ENCODE measurements at regions not wholly inside any gene's neighbourhood (a gene's known extent, or its start where the extent isn't known, plus 50 kb on each side); places are given as distances from the start of the nearest gene placed in this dataset.

- TF ChIP-seq, protein P1, sequence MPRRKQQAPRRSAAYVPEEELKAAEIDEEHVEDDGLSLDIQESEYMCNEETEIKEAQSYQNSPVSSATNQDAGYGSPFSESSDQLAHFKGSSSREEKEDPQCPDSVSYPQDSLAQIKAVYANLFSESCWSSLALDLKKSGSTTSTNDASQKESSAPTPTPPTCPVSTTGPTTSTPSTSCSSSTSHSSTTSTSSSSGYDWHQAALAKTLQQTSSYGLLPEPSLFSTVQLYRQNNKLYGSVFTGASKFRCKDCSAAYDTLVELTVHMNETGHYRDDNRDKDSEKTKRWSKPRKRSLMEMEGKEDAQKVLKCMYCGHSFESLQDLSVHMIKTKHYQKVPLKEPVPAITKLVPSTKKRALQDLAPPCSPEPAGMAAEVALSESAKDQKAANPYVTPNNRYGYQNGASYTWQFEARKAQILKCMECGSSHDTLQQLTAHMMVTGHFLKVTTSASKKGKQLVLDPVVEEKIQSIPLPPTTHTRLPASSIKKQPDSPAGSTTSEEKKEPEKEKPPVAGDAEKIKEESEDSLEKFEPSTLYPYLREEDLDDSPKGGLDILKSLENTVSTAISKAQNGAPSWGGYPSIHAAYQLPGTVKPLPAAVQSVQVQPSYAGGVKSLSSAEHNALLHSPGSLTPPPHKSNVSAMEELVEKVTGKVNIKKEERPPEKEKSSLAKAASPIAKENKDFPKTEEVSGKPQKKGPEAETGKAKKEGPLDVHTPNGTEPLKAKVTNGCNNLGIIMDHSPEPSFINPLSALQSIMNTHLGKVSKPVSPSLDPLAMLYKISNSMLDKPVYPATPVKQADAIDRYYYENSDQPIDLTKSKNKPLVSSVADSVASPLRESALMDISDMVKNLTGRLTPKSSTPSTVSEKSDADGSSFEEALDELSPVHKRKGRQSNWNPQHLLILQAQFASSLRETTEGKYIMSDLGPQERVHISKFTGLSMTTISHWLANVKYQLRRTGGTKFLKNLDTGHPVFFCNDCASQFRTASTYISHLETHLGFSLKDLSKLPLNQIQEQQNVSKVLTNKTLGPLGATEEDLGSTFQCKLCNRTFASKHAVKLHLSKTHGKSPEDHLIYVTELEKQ (tag by site-specific recombination; IDR thresholded peaks at IDR 0.05; ENCODE audit: borderline replicate concordance), result no peak
- TF ChIP-seq, protein P2, sequence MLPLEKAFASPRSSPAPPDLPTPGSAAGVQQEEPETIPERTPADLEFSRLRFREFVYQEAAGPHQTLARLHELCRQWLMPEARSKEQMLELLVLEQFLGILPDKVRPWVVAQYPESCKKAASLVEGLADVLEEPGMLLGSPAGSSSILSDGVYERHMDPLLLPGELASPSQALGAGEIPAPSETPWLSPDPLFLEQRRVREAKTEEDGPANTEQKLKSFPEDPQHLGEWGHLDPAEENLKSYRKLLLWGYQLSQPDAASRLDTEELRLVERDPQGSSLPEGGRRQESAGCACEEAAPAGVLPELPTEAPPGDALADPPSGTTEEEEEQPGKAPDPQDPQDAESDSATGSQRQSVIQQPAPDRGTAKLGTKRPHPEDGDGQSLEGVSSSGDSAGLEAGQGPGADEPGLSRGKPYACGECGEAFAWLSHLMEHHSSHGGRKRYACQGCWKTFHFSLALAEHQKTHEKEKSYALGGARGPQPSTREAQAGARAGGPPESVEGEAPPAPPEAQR (tag by site-specific recombination; IDR thresholded peaks at IDR 0.05), result no peak
- TF ChIP-seq KLF8 (tag by site-specific recombination; IDR thresholded peaks at IDR 0.05) (no peak), ZNF514 (tag by site-specific recombination; IDR thresholded peaks at IDR 0.05) (no peak), ZNF555 (tag by site-specific recombination; conservative IDR thresholded peaks at IDR 0.05) (no peak), BCL11A (tag by site-specific recombination; IDR thresholded peaks at IDR 0.05; ENCODE audit: low read depth) (no peak), ZNF433 (tag by site-specific recombination; IDR thresholded peaks at IDR 0.05; ENCODE audit: low read depth) (no peak), INSM2 (tag by site-specific recombination; IDR thresholded peaks at IDR 0.05) (no peak), GLIS2 (tag by site-specific recombination; IDR thresholded peaks at IDR 0.05) (peak; percentile 53; the same call in 1 of the 2 replicates), ZNF513 (tag by site-specific recombination; IDR thresholded peaks at IDR 0.05) (no peak), EGR2 (tag by site-specific recombination; IDR thresholded peaks at IDR 0.05; ENCODE audit: low read depth) (peak; percentile 66), ZNF585B (tag by site-specific recombination; IDR thresholded peaks at IDR 0.05) (no peak)
- TF ChIP-seq, protein P3, sequence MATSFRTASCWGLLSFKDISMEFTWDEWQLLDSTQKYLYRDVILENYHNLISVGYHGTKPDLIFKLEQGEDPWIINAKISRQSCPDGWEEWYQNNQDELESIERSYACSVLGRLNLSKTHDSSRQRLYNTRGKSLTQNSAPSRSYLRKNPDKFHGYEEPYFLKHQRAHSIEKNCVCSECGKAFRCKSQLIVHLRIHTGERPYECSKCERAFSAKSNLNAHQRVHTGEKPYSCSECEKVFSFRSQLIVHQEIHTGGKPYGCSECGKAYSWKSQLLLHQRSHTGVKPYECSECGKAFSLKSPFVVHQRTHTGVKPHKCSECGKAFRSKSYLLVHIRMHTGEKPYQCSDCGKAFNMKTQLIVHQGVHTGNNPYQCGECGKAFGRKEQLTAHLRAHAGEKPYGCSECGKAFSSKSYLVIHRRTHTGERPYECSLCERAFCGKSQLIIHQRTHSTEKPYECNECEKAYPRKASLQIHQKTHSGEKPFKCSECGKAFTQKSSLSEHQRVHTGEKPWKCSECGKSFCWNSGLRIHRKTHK (tag by site-specific recombination; IDR thresholded peaks at IDR 0.05), result no peak
Observed at GRCh38 chr22:42328130-42328783, 57.8 kb upstream of the TCF20 start (continued).

- Histone ChIP-seq H3K4me1 (ENCODE audit: control insufficient read depth, insufficient read depth, low read length) (peaks cover 11% of the 10 kb centered on the region), H3K36me3 (ENCODE audit: control insufficient read depth in 2 of 2, insufficient read depth in 1 of 2, low read length in 2 of 2) (no peaks in the 10 kb centered on the region), H3K9me3 (ENCODE audit: control insufficient read depth, insufficient read depth, low read depth, low read length) (no peaks in the 10 kb centered on the region), H3K4me3 (ENCODE audit: low read depth, low read length) (no peak overlapping the region), H3K27ac (ENCODE audit: extremely low read depth, low read depth, low read length) (no peak overlapping the region)
- ChIA-PET POLR2A (interaction anchor here (0.6 to 1.5 kb wide), 4 partner anchors 85 to 500 kb away, joined by 3 read pairs; no protein-coding TSS in a partner anchor), CTCF (interaction anchor here (0.6 kb wide), 2 partner anchors 10 to 92 kb away, joined by 3 to 4 read pairs; no protein-coding TSS in a partner anchor)
- TF ChIP-seq PRDM2 (tag by site-specific recombination; IDR thresholded peaks at IDR 0.05; ENCODE audit: borderline replicate concordance) (no peak), ZNF664 (tag by site-specific recombination; IDR thresholded peaks at IDR 0.05) (peak; percentile 88), ZNF473 (tag by site-specific recombination; IDR thresholded peaks at IDR 0.05) (no peak)
- TF ChIP-seq, protein P4, sequence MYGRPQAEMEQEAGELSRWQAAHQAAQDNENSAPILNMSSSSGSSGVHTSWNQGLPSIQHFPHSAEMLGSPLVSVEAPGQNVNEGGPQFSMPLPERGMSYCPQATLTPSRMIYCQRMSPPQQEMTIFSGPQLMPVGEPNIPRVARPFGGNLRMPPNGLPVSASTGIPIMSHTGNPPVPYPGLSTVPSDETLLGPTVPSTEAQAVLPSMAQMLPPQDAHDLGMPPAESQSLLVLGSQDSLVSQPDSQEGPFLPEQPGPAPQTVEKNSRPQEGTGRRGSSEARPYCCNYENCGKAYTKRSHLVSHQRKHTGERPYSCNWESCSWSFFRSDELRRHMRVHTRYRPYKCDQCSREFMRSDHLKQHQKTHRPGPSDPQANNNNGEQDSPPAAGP (tag by site-specific recombination; IDR thresholded peaks at IDR 0.05), result 0 out of 2 replicates have a peak, but pooled peaks have one; percentile 19
Observed at GRCh38 chr22:42327462-42328129, 57.1 kb upstream of the TCF20 start.
